Upper lobe of right lung (tissue), 1 donor: ENCODE measurements at regions not wholly inside any gene's neighbourhood (a gene's known extent, or its start where the extent isn't known, plus 50 kb on each side); places are given as distances from the start of the nearest gene placed in this dataset.
A peak's percentile ranks its signal among the peaks of the same experiment; 100 is the strongest.
"Not testable (repeated sequence)": the region's sequence is repeated elsewhere in the genome, so short reads cannot be mapped to it uniquely, and the experiment has no call there.

Source experiments
- ATAC-seq: fragments of 200-7000 bp; cut with Tn5 transposase; one replicate; pipeline ENCODE4 v1.9.1; 2020; ENCODE audit warnings: mild to moderate bottlenecking, moderate library complexity
- DNase-seq: peaks from one replicate; pipeline ENCODE4 v3.0.0-alpha.2; 2020
- H3K27ac ChIP-seq: fragments of 200-600 bp; one replicate; pipeline ENCODE4 v1.8.0; 2022
- H3K27me3 ChIP-seq: fragments of 200-600 bp; one replicate; pipeline ENCODE4 v1.8.0; 2022; ENCODE audit warnings: mild to moderate bottlenecking
- H3K36me3 ChIP-seq: fragments of 200-600 bp; one replicate; pipeline ENCODE4 v1.8.0; 2022
- H3K4me1 ChIP-seq: fragments of 200-600 bp; one replicate; pipeline ENCODE4 v1.8.0; 2022
- H3K4me3 ChIP-seq: fragments of 200-600 bp; one replicate; pipeline ENCODE4 v1.8.0; 2022; ENCODE audit warnings: mild to moderate bottlenecking
- H3K9me3 ChIP-seq: fragments of 200-600 bp; one replicate; pipeline ENCODE4 v1.8.0; 2022
- intact Hi-C: fragments of 100-400 bp; cut with DNase I; formaldehyde crosslinking; loops from one replicate; pipeline ENCODE4 v1.11.0; 2022
- TF ChIP-seq, protein P1 (sequence below): fragments of 200-600 bp; IDR thresholded peaks from one replicate; pipeline ENCODE4 v1.8.0; 2022; ENCODE audit warnings: antibody characterized with exemption
- donor health status: DM: no; HTN: yes; CAD: no; lungs with severe emphysema.

DNA sequence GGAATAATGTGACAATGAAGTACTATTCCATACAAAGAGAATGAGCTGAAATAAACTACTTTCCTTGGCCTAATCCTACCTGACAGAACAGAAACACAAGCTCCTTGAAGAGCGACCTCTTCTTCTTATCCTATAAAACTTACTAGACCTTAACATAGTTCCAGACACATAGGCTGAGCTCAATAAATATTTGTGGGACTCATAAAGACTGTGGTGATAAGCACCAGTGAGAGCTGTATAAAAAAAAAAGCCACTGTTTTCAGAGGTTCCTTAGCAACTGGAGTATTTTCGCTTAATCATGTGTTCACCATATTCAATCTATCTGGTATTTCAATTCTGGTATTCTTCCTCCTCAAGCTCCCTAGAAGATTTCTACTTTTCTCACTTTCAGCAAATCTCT is 1129.6 kb downstream of the STPG2 start:
- H3K4me1 ChIP-seq, result no peaks in the 10 kb centered on the region
- no peaks in the 10 kb centered on the region for H3K9me3 ChIP-seq
- H3K27ac ChIP-seq, result no peak overlapping the region
- intact Hi-C loops, result no loop called here
- no peak for DNase-seq
- TF ChIP-seq, protein P1, sequence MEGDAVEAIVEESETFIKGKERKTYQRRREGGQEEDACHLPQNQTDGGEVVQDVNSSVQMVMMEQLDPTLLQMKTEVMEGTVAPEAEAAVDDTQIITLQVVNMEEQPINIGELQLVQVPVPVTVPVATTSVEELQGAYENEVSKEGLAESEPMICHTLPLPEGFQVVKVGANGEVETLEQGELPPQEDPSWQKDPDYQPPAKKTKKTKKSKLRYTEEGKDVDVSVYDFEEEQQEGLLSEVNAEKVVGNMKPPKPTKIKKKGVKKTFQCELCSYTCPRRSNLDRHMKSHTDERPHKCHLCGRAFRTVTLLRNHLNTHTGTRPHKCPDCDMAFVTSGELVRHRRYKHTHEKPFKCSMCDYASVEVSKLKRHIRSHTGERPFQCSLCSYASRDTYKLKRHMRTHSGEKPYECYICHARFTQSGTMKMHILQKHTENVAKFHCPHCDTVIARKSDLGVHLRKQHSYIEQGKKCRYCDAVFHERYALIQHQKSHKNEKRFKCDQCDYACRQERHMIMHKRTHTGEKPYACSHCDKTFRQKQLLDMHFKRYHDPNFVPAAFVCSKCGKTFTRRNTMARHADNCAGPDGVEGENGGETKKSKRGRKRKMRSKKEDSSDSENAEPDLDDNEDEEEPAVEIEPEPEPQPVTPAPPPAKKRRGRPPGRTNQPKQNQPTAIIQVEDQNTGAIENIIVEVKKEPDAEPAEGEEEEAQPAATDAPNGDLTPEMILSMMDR, result no peak
- no peak overlapping the region for H3K4me3 ChIP-seq
- H3K27me3 ChIP-seq, result no peaks in the 10 kb centered on the region
- no peaks in the 10 kb centered on the region for H3K36me3 ChIP-seq
- no peak for ATAC-seq

DNA sequence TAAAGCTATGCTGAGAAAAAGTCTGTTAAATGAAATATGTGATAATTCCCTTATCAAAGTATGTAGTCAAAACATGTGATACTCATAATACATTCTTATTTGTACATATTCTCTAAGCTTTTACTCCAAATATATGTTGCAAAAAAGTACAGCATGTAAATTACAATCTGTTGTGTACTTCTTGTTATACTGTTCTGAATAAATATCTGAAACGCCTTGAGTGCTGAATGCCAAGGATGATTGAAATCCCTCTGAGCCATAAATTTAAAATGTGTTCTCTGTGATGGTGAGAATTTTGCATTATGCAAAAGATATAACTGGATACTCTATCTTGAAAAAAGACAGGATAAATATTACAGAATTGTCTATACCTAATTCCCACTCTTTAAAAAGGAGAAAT is 1128.0 kb downstream of the STPG2 start:
- H3K27me3 ChIP-seq, result no peaks in the 10 kb centered on the region
- no peak for ATAC-seq
- TF ChIP-seq, protein P1, result no peak

DNA sequence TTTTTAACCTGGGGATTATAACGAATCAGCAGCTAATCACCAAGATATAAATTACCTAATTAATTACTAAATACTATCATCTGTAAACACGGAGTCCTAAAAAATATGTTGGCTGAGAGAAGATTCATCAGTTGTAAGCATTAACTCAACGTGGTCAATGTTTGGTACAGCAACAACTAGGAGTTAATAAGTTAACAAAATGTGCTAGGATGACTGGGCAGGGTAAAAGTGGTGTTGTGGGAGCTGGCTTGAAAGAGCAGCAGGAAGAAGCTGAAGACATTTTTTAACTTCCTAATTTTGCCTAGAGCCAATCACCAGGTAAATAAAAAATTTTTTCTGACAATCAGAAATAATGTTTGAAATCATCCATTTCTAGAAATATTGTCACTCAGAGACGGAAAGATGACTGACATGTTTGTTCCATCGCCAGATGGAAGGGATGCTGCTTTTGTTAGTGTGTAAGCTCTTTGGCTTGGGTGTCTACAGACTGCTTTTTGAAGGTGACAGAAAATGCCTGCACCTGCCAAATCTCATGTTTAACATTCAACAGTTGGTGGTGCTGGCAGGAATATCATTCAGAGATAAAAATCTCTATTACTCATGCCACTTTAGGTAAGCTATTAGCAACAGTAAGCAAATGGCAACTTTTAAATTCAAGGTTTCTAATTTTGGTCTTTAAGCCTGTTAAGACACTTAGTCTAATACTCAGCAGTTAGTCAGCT is 1126.9 kb downstream of the STPG2 start:
- H3K36me3 ChIP-seq, result no peaks in the 10 kb centered on the region
- intact Hi-C loops, result no loop called here

More for the DNA sequence above, 1128.0 kb downstream of the STPG2 start:
- no peaks in the 10 kb centered on the region for H3K4me1 ChIP-seq
- no peaks in the 10 kb centered on the region for H3K36me3 ChIP-seq
- H3K4me3 ChIP-seq, result no peak overlapping the region
- DNase-seq, result no peak
- intact Hi-C loops, result no loop called here
- no peak overlapping the region for H3K27ac ChIP-seq
- no peaks in the 10 kb centered on the region for H3K9me3 ChIP-seq

DNA sequence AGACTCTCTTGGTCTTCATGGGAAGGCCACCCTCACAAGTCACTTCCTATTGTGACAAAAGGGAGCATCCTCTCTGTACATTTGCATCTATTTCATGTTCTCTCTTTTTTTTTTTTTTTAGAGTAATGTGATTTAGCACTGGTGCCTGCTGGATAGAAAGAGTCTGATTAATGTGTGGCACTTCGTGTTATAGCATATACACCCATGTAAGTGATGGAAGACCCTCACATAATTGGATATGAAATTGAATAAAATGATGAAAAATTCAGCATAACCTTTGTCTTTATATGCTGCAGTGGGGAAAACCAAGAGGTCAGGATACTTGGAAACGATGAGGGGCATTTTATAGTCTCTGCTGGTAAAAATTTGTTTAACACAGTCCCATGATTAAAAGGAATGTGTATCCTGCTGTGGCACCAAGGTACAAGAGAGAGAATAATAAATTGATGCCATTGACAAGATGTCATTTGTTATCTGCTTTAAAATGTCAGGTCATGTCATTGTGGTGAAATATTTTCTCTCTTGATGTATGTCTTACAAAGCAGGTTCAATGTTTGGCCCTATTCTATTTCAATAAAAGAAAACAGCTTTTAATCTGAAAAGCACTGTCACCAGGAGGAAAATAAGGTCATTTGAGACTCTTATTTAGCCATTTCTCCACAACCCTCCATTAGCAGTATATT is 1115.4 kb downstream of the STPG2 start:
- ATAC-seq, result no peak
- intact Hi-C loops, result no loop called here

More for the DNA sequence above, 1126.9 kb downstream of the STPG2 start:
- DNase-seq (no peak), ATAC-seq (no peak)
- TF ChIP-seq, protein P1, result no peak
- Histone ChIP-seq H3K27me3 (no peaks in the 10 kb centered on the region), H3K9me3 (no peaks in the 10 kb centered on the region), H3K27ac (no peak overlapping the region), H3K4me1 (no peaks in the 10 kb centered on the region), H3K4me3 (no peak overlapping the region)

DNA sequence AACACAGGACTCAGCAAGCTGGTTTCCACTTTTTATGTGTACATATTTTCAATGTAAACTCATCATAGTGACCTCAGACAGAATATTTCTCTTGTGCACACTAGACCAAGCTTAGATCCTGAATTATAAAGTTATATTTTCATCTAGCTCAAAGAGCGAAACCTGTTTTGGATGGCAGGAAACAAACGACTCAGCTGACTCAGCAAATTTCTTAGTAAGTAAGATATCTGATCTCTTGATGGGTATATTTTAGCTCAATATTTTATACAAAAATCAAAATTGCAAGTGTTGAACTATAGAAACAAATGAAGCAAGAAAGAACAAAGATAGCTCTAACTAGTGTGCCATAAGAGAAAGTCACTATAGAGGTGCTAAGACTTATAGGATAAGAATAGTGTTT is 1114.5 kb downstream of the STPG2 start:
- Histone ChIP-seq H3K4me3 (no peak overlapping the region), H3K27ac (no peak overlapping the region), H3K36me3 (no peaks in the 10 kb centered on the region), H3K27me3 (no peaks in the 10 kb centered on the region), H3K9me3 (no peaks in the 10 kb centered on the region), H3K4me1 (no peaks in the 10 kb centered on the region)
- no peak for ATAC-seq
- intact Hi-C loops, result no loop called here
- TF ChIP-seq, protein P1, result no peak
- DNase-seq, result no peak

More for the DNA sequence above, 1115.4 kb downstream of the STPG2 start:
- Histone ChIP-seq H3K9me3 (no peaks in the 10 kb centered on the region), H3K4me1 (no peaks in the 10 kb centered on the region), H3K36me3 (no peaks in the 10 kb centered on the region), H3K27me3 (no peaks in the 10 kb centered on the region), H3K27ac (no peak overlapping the region), H3K4me3 (no peak overlapping the region)
- TF ChIP-seq, protein P1, result no peak
- DNase-seq, result no peak

DNA sequence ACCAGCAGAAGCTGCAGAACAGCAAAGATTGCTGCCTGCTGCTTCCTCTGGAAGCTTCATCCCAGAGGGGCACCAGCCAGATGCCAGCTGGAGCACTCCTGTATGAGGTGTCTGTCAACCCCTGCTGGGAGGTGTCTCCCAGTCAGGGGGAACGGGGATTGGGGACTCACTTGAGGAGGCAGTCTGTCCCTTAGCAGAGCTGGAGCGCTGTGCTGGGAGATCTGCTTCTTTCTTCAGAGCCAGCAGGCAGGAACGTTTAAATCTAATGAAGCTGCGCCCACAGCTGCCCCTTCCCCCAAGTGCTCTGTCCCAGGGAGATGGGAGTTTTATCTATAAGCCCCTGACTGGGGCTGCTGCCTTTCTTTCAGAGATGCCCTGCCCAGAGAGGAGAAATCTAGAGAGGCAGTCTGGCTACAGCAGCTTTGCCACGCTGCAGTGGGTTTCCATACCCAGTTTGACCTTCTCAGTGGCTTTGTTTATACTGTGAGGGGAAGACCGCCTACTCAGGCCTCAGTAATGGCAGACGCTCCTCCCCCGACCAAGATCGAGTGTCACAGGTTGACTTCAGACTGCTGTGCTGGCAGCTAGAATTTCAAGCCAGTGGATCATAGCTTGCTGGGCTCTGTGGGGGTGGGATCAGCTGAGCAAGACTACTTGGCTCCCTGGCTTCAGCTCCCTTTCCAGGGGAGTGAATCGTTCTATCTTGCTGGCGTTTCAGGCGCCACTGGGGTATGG is 1105.7 kb downstream of the STPG2 start:
- H3K4me3 ChIP-seq, H3K9me3 ChIP-seq, H3K36me3 ChIP-seq, H3K4me1 ChIP-seq, H3K27ac ChIP-seq, H3K27me3 ChIP-seq, intact Hi-C loops, ATAC-seq: not testable (repeated sequence)
- peak; percentile 28 for DNase-seq
